ENCODE measurements at regions not wholly inside any gene's neighbourhood (a gene's known extent, or its start where the extent isn't known, plus 50 kb on each side); places are given as distances from the start of the nearest gene placed in this dataset.
"Not testable (repeated sequence)": the region's sequence is repeated elsewhere in the genome, so short reads cannot be mapped to it uniquely, and the experiment has no call there.

DNA sequence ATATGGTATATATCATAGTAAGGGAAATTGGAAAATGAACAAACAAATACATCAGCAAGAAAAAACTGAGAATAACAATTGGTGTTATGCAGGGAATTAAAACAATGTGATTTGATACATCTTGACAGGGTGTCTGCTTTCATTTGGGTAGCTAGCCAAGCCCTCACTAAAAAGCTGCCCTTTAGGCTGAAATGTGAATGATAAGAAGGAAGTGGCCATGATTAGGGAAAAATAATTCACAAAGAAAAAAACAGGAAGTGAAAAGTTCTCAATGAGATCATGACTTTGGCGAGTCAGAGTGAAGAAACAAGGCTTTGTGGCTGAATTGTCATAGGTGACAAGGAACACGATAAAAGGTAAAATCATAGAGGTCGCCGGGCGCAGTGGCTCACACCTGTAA lies 675.8 kb upstream of the SLIT2 start:
- H3K4me1 Mint-ChIP-seq (ENCODE audit: low read depth in 2 of 2), result no peaks in the 10 kb centered on the region
- ATAC-seq (replicated peaks), result no peak
- H3K4me3 Mint-ChIP-seq, result no peak overlapping the region
- peaks cover 5 to 6% of the 10 kb centered on the region in 2 donors for H3K9me3 Mint-ChIP-seq
- H3K36me3 Mint-ChIP-seq (ENCODE audit: insufficient read depth), result no peaks in the 10 kb centered on the region
- H3K27me3 Mint-ChIP-seq, result no peaks in the 10 kb centered on the region
- no peak overlapping the region for H3K27ac Mint-ChIP-seq
- DNase-seq, result no peak

GRCh38 chr4:19566041-19566440 lies 685.7 kb upstream of the SLIT2 start:
- H3K36me3 Mint-ChIP-seq (ENCODE audit: insufficient read depth), result no peaks in the 10 kb centered on the region
- peaks cover 7 to 23% of the 10 kb centered on the region in 2 donors for H3K9me3 Mint-ChIP-seq
- H3K4me1 Mint-ChIP-seq (ENCODE audit: low read depth in 2 of 2), result no peaks in the 10 kb centered on the region
- H3K4me3 Mint-ChIP-seq, result no peak overlapping the region
- no peaks in the 10 kb centered on the region for H3K27me3 Mint-ChIP-seq
- no peak for DNase-seq
- ATAC-seq (replicated peaks), result no peak
- no peak overlapping the region for H3K27ac Mint-ChIP-seq

GRCh38 chr4:19562456-19562855 lies 689.2 kb upstream of the SLIT2 start:
- Mint-ChIP-seq H3K4me3 (no peak overlapping the region), H3K27me3 (no peaks in the 10 kb centered on the region), H3K36me3 (ENCODE audit: insufficient read depth) (no peaks in the 10 kb centered on the region), H3K9me3 (peaks cover 8 to 23% of the 10 kb centered on the region in 2 donors), H3K27ac (no peak overlapping the region), H3K4me1 (ENCODE audit: low read depth in 2 of 2) (no peaks in the 10 kb centered on the region)
- no peak for ATAC-seq (replicated peaks)
- no peak for DNase-seq

DNA sequence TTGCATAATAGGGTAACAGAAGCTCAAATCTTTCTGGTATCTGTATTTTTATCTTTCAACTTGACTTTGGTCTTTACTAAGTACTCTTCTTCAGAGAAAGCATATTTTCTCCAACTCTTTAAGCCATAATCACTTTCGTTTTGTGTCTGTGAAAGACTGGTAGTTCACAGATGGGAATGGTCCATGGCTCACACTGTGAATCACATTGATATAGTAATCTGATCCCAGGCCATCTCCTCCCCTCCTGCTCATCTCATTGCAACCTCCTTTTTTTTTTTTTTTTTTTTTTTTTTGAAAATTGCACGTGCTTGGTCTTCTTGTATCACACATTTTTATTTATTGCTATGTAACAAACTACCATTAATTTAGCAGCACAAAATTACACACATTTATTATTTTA lies 694.5 kb upstream of the SLIT2 start:
- H3K36me3 Mint-ChIP-seq (ENCODE audit: insufficient read depth), result no peaks in the 10 kb centered on the region
- DNase-seq (no peak), ATAC-seq (replicated peaks) (no peak)
- peaks cover 10 to 27% of the 10 kb centered on the region in 2 donors for H3K9me3 Mint-ChIP-seq
- no peak overlapping the region for H3K4me3 Mint-ChIP-seq
- H3K4me1 Mint-ChIP-seq (ENCODE audit: low read depth in 2 of 2), result no peaks in the 10 kb centered on the region
- H3K27me3 Mint-ChIP-seq, result no peaks in the 10 kb centered on the region
- H3K27ac Mint-ChIP-seq, result no peak overlapping the region

- not testable (repeated sequence) for H3K4me1 Mint-ChIP-seq (ENCODE audit: low read depth in 2 of 2); DNase-seq
Measured at GRCh38 chr4:19556276-19556675, 695.4 kb upstream of the SLIT2 start.

GRCh38 chr4:19547463-19547862 lies 704.2 kb upstream of the SLIT2 start:
- Mint-ChIP-seq H3K27ac (no peak overlapping the region), H3K36me3 (ENCODE audit: insufficient read depth) (no peaks in the 10 kb centered on the region), H3K9me3 (peaks cover 0 to 3% of the 10 kb centered on the region in 2 donors), H3K27me3 (no peaks in the 10 kb centered on the region), H3K4me3 (no peak overlapping the region), H3K4me1 (ENCODE audit: low read depth in 2 of 2) (no peaks in the 10 kb centered on the region)
- DNase-seq (no peak), ATAC-seq (replicated peaks) (no peak)

More at GRCh38 chr4:19556276-19556675, 695.4 kb upstream of the SLIT2 start:
- not testable (repeated sequence) for ATAC-seq (replicated peaks); H3K27ac Mint-ChIP-seq; H3K4me3 Mint-ChIP-seq; H3K36me3 Mint-ChIP-seq (ENCODE audit: insufficient read depth); H3K27me3 Mint-ChIP-seq
- peaks cover 10 to 20% of the 10 kb centered on the region in 2 donors for H3K9me3 Mint-ChIP-seq

DNA sequence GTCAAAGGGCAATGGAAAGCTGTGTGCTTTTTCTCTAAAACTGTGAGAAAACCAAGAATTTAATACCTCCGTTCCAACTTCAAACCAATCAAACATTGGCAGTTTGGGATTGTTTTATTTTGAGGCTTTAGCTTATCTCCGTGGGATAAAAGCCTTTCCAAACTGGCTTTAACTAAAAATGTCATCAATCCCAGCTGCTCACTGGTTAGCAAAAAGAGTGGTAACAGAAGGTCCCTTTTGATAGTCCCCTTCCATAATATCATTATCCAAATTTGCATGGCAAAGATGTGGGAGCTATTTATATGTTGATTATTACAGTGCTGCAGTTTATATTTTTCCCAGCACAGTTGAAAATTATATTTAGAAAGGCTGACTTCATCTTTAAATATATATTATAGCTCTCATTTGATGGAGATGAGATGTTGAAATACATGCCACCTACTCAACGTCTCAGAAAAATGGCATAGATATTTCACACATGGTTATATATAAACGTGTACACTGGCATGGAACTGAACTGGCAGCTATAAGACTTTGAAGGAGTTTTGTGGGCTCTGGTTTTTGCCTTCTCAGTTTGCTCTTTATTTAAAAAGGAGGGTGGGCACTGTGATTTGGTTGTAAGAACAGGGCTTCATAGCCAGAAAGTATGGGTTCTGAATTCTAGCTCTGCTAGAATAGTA lies 707.1 kb upstream of the SLIT2 start:
- no peaks in the 10 kb centered on the region for H3K4me1 Mint-ChIP-seq (ENCODE audit: low read depth in 2 of 2)
- H3K36me3 Mint-ChIP-seq (ENCODE audit: insufficient read depth), result no peaks in the 10 kb centered on the region
- no peak overlapping the region for H3K4me3 Mint-ChIP-seq
- H3K27ac Mint-ChIP-seq, result no peak overlapping the region
- ATAC-seq (replicated peaks), result no peak
- H3K27me3 Mint-ChIP-seq, result no peaks in the 10 kb centered on the region
- DNase-seq, result no peak
- H3K9me3 Mint-ChIP-seq, result peaks cover 1 to 4% of the 10 kb centered on the region in 2 donors

DNA sequence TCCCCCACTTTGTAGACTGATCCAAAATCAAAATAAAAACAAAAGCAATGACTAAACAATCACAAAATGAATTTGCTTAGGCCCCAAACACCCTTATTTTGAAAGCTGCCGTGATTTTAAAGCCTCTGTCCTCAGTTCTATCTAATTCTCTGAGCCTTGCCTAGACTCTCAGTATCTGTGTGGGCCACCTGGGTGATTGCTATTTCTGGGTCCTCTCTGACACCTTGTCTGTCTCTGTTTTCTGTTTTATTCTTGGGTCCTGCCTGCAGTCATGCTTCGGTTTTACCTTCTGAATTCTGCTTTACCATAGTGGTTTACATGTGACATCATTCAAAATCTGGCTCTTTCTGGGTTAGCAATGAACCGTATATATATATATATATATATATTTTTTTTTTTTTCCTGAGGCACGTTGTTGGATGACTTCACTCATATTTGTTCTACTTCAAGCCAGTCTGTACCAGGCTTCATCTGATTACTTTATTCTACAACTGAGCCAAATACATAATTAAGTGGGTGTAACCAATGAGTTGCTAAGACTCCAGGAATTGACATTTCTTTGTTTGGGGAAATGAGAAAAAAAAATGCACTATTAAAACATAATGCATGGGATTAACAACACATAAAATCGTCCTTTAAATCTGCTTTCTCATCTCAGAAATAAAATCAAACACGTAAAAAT lies 710.7 kb upstream of the SLIT2 start:
- no peak overlapping the region for H3K4me3 Mint-ChIP-seq
- H3K27ac Mint-ChIP-seq, result no peak overlapping the region
- DNase-seq, result no peak
- peaks cover 11 to 22% of the 10 kb centered on the region in 2 donors for H3K9me3 Mint-ChIP-seq
- ATAC-seq (replicated peaks), result no peak
- no peaks in the 10 kb centered on the region for H3K27me3 Mint-ChIP-seq
- peaks cover 2% of the 10 kb centered on the region for H3K36me3 Mint-ChIP-seq (ENCODE audit: insufficient read depth)
- H3K4me1 Mint-ChIP-seq (ENCODE audit: low read depth in 2 of 2), result no peaks in the 10 kb centered on the region

GRCh38 chr4:19539201-19539600 lies 712.5 kb upstream of the SLIT2 start:
- DNase-seq, result no peak
- no peaks in the 10 kb centered on the region for H3K27me3 Mint-ChIP-seq
- no peaks in the 10 kb centered on the region for H3K4me1 Mint-ChIP-seq (ENCODE audit: low read depth in 2 of 2)
- peaks cover 2% of the 10 kb centered on the region for H3K36me3 Mint-ChIP-seq (ENCODE audit: insufficient read depth)
- no peak for ATAC-seq (replicated peaks)
- no peak overlapping the region for H3K27ac Mint-ChIP-seq
- H3K9me3 Mint-ChIP-seq, result peaks cover 8 to 22% of the 10 kb centered on the region in 2 donors
- H3K4me3 Mint-ChIP-seq, result no peak overlapping the region

DNA sequence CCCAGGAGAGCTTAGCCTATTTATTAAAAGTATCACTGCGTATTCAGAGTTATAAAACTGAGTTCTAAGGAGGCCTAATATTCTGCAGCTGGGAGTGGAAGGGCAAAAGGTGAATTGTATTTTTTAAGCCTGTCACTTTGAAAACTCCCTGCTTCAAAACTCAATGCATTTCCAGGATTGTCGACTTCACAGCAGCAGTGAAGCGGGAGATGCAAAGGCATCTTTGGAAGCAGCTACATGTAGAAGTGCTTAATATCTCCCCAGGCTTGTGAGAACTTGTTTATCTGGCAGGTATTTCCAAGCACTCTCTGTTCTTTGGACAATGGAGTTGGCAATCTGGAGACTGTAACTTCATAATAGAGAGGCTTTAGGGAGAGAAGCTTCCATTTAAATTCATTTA lies 717.5 kb upstream of the SLIT2 start:
- DNase-seq (no peak), ATAC-seq (replicated peaks) (no peak)
- H3K9me3 Mint-ChIP-seq, result peaks cover 8 to 23% of the 10 kb centered on the region in 2 donors
- H3K4me3 Mint-ChIP-seq, result no peak overlapping the region
- H3K36me3 Mint-ChIP-seq (ENCODE audit: insufficient read depth), result peaks cover under 1% of the 10 kb centered on the region
- H3K27me3 Mint-ChIP-seq, result no peaks in the 10 kb centered on the region
- no peaks in the 10 kb centered on the region for H3K4me1 Mint-ChIP-seq (ENCODE audit: low read depth in 2 of 2)
- no peak overlapping the region for H3K27ac Mint-ChIP-seq

GRCh38 chr4:19531906-19532848 lies 719.5 kb upstream of the SLIT2 start:
- ATAC-seq (replicated peaks) (no peak), DNase-seq (no peak)
- no peak overlapping the region for H3K27ac Mint-ChIP-seq
- no peaks in the 10 kb centered on the region for H3K36me3 Mint-ChIP-seq (ENCODE audit: insufficient read depth)
- no peaks in the 10 kb centered on the region for H3K27me3 Mint-ChIP-seq
- H3K4me1 Mint-ChIP-seq (ENCODE audit: low read depth in 2 of 2), result no peaks in the 10 kb centered on the region
- H3K9me3 Mint-ChIP-seq, result peaks cover 5 to 7% of the 10 kb centered on the region in 2 donors
- H3K4me3 Mint-ChIP-seq, result no peak overlapping the region

GRCh38 chr4:19523964-19524363 lies 727.7 kb upstream of the SLIT2 start:
- Mint-ChIP-seq H3K9me3 (peaks cover 12 to 13% of the 10 kb centered on the region in 2 donors), H3K4me3 (no peak overlapping the region), H3K27me3 (no peaks in the 10 kb centered on the region), H3K4me1 (ENCODE audit: low read depth in 2 of 2) (no peaks in the 10 kb centered on the region), H3K27ac (no peak overlapping the region), H3K36me3 (ENCODE audit: insufficient read depth) (no peaks in the 10 kb centered on the region)
- no peak for DNase-seq
- ATAC-seq (replicated peaks), result no peak

DNA sequence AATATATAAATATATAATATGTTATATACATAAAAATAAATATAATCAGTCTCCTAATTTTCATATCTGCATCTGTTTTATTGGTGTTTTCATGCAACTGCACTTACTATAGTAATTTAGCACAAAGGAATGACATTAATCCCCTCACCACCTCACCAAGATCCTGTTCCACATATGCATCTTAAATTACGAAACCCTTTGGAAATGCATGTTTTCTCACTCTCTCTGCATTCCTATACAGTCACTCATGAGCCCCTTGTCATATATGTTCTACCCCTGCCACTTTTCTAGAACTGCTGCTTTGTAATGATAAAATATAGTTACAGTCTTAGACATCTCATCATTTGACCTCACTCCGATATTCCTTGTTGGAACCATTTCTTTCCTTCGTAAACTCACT lies 728.7 kb upstream of the SLIT2 start:
- no peak overlapping the region for H3K27ac Mint-ChIP-seq
- no peak overlapping the region for H3K4me3 Mint-ChIP-seq
- ATAC-seq (replicated peaks) (no peak), DNase-seq (no peak)
- H3K4me1 Mint-ChIP-seq (ENCODE audit: low read depth in 2 of 2), result no peaks in the 10 kb centered on the region
- no peaks in the 10 kb centered on the region for H3K27me3 Mint-ChIP-seq
- H3K9me3 Mint-ChIP-seq, result peaks cover 13 to 19% of the 10 kb centered on the region in 2 donors
- H3K36me3 Mint-ChIP-seq (ENCODE audit: insufficient read depth), result no peaks in the 10 kb centered on the region

Measured in effector memory CD8-positive, alpha-beta T cell (primary cell).